HG03442 (cell line): ENCODE measurements at regions not wholly inside any gene's neighbourhood (a gene's known extent, or its start where the extent isn't known, plus 50 kb on each side); places are given as distances from the start of the nearest gene placed in this dataset.
"Not testable (repeated sequence)": the region's sequence is repeated elsewhere in the genome, so short reads cannot be mapped to it uniquely, and the experiment has no call there.

Experiments
- ATAC-seq: cut with Tn5 transposase; IDR thresholded peaks from one replicate; pipeline ENCODE4 v1.9.1; 2021; ENCODE audit warnings: mild to moderate bottlenecking, moderate library complexity; ENCODE audit not compliant: unreplicated experiment

- ATAC-seq, result no peak
Measured at GRCh38 chr5:44565360-44565759, 176.1 kb upstream of the FGF10 start.

- ATAC-seq, result no peak
Measured at GRCh38 chr5:44546286-44546685, 157.1 kb upstream of the FGF10 start.

DNA sequence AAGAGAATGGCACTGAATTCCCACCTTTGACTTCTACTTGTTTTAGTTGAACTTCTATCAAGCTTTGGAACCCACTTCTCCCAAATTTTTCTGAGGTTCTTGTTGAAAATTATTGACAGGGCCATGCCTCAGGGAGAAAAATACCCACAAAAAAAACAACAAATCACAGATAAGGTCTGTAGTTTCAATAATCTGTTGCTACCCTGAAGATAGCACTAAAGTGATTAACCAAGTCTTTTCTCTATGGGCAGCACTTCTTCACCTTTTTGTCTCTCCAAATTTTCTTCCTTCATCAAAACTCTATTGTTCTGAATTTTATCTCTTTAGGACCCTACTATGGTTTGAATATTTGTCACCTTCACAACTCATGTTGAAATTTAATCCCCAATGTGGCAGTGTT, 154.3 kb upstream of the FGF10 start:
- no peak for ATAC-seq

GRCh38 chr5:44542470-44542869, 153.2 kb upstream of the FGF10 start:
- no peak for ATAC-seq

DNA sequence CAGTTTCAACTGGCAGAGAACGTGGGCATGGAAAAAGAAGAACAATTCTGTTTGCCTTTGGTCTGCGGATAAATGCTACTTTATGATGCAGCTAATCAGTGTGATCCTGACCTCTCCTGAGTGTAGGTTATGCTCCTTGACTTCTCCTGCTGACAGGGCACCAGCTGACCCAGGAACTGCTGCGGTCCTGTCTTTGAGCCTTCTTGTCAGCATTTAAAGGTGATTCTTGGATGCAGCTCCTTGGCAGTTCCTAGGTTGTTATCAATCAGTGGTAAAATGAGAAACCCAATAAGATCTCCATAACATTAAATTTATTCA, 150.3 kb upstream of the FGF10 start:
- ATAC-seq, result no peak

DNA sequence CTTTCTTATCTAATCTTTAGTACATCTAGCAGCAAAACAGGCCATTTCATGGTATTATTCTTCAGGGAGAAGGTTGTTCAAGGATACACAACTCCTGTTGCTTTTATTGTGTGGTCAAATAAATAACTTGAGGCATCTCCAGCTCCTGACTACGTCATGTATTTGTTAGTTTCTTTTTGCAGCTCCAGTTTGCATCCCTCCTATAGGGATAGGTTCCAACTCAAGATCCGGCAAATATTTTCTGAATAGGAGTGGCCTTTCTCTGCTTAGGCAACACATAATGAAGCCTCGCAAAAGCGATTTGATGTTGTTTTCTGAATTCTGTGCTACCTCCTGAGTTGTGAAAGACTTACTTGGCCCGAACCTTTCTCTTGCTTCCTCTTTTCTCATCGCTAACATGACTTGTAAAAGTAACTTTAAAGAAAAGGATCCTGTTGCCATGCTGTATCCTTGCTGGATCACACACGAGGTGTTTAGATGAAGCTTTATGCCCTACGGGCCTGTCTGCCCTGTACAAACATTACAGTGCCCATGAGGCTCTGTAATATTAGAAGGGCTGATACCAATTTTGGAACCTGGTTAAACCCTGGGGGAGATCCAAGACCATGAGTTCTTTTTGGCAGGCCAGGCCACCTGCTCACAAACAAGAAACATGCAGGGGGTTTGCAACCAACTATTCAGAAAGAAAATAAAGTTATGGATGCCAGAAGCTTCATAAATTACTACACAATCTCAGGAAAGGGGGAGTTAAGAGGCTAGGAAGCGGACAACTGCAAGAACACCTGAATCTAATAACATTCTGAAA, 149.8 kb upstream of the FGF10 start:
- ATAC-seq, result no peak

DNA sequence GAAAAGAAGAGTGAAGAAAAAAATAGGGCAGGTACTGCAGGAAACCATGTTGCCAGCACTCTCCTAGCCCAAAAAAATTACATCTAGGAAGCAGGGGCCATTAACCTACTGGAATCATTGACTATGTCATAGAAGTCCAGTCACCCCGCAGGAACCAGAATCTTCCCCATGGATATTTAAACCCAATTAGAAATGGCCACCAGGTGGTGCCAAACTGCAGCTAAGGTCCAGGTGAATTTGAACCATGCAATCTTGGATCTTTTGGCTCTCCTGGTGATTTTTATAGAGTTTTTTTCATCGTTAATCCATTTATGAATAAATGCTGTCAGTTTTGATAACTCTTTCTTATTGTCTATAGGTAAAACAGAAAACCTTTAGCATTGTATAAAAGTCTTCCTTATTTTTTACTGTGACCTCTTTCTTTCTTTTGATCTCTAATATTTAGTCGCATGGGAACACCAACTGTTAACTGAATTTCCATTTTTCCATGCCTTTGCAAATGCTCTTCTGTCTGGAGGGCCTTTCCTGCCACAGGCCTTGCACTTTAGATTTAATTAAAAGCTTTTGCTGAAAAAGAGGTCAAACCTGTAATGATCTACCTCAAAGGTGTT, 147.5 kb upstream of the FGF10 start:
- peak; percentile 55 for ATAC-seq

DNA sequence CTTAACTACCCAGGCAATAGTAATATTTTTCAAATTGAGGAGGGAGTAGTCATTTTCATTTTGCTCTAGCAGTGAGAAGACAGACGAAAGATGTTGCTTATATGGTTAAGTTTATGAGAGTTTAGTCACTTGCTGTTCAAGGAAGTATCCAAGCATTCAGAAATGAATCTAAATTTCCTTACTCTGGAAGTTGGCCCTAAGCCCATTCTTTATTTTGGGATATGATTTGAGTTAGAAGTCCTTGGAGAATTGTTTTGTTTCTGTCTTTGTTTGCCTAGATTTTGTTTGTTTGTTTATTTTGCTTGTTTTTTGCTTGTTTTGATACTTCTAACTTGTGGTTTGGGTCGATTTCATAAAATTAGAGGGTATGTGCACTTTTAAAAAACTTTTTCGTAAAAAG, 146.4 kb upstream of the FGF10 start:
- no peak for ATAC-seq

GRCh38 chr5:44532981-44533380, 143.8 kb upstream of the FGF10 start:
- no peak for ATAC-seq

- not testable (repeated sequence) for ATAC-seq
Measured at GRCh38 chr5:44531756-44532155, 142.5 kb upstream of the FGF10 start.

GRCh38 chr5:44530783-44531182, 141.6 kb upstream of the FGF10 start:
- ATAC-seq, result not testable (repeated sequence)

GRCh38 chr5:44511596-44511995, 122.4 kb upstream of the FGF10 start:
- ATAC-seq, result no peak

- ATAC-seq, result no peak
Measured at GRCh38 chr5:44506561-44506960, 117.3 kb upstream of the FGF10 start.

DNA sequence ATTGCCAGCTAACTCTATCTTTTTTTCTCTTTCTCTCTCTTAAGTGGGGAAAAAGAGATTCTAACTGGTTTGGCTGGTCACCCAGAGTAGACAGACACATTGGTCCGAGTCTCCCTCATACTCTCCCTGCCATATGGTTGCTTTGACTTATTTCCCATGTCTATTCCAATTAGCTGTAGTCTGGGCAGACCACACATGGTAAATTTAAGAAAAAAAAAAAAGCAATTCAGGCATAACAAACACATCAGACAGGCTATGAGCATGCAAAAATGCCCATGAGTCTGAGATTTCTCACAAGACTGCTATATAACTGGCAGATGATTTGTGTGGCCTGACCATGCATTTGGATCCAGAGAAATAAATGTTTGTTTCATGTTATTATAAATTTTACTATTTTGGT, 110.2 kb upstream of the FGF10 start:
- ATAC-seq, result no peak

GRCh38 chr5:44497606-44498005, 108.4 kb upstream of the FGF10 start:
- ATAC-seq, result no peak

DNA sequence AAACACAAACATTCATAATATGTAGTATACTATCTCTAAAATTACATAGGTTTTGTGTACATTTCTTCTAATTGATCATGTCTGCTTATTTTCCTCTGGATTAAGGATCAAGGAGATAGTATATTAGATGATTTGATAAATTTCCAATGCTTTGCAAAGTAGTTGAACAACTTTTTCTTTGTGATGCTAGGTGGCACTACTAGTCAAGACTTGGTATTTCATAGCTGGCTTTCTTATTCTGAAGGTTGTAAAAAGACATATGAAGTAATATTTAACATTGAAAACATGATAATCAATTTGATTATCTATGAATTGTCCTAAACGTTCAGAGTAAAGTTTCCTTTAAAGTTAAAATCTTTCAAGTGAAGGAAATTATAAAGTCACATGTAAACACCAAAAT, 106.1 kb upstream of the FGF10 start:
- no peak for ATAC-seq

DNA sequence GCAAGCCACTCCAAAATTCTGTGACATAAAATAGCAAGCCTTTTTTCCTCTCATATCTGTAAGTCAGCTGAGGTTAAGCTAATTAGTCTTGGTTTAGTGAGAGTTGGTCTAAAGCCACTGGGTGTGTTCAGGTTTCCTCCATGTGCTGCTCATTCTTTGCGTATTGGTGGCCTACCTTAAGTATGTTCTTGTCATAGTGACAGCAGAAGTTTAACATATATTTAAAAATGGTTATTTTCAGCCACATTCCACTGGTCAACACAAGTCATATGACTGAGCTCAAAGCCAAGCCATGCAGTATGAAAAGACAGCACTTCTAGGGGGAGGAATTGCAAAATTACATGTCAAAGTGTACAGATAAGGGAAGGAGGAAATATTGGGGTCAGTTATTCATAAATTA, 100.5 kb upstream of the FGF10 start:
- no peak for ATAC-seq

DNA sequence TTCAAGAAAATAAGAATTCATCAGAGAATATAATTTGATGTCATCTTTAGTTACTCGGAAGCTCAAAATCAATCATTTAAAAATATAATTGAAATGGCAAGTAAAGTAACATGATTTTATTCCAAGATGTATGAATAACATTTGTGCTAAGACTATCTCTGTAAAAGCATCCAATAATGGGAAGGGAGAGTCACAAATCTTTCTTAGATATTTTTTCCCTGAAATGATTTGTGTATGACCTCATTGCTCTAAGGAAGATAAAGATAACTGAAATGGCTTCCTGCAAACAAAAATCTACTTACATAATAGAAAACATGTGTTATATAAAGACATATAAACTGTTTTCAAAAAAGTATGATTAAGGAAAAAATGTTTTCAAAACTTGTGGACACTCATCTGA, 97.4 kb upstream of the FGF10 start:
- no peak for ATAC-seq

- no peak for ATAC-seq
Measured at GRCh38 chr5:44454002-44454401, 64.8 kb upstream of the FGF10 start.

DNA sequence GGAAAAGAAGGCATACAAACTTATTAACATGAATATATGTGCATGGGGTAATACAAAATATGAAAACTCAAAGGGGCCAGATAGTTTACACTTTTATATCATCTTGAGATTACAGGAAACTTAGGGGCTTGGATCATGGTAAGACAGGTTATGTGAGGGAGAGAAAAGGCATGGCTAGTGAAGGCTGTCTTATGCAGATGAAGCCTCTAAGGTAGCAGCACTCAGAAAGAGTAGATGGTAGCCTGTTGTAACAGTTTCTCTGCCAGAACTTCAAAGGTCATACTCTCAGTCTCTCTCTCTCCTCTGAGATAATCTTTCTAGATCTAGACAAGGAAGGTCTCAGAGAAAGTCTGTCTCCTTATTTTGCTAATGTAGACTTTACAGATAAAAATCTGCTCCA, 57.2 kb upstream of the FGF10 start:
- no peak for ATAC-seq

DNA sequence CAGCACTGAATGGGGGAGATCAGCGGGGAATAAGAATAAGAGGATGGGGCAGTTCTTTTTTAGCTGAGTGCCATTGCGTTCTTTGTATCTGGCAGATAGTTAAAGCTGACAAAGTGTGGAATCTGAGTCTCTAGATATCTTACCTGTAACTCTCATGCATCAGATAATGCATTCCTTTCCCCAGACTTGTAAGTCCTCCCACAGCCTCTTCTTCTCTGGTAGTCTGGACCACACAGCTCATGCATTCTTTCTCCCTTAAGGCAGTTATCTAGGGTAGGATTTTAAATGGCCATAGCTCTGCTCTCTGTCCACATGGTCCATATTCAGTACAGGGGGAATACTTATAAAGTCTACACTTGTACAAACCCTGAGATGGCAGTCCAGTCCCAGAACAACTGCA, 54.0 kb upstream of the FGF10 start:
- ATAC-seq, result no peak

GRCh38 chr5:44441460-44441859, 52.2 kb upstream of the FGF10 start:
- no peak for ATAC-seq

- no peak for ATAC-seq
Measured at GRCh38 chr5:44440186-44440585, 51.0 kb upstream of the FGF10 start.
